Left lung (tissue), 4 donors: ENCODE measurements at regions not wholly inside any gene's neighbourhood (a gene's known extent, or its start where the extent isn't known, plus 50 kb on each side); places are given as distances from the start of the nearest gene placed in this dataset.

Experiments used
- ATAC-seq: fragments of 200-7000 bp; cut with Tn5 transposase; one replicate; pipeline ENCODE4 v1.9.1; 2020; ENCODE audit warnings: moderate library complexity
- DNase-seq, 4 donors: peaks; one replicate each; pipeline ENCODE4 v3.0.0-alpha.2; 2013 to 2020
- H3K27ac ChIP-seq, 2 donors: fragments of 200-600 bp; sonication (generic) in 1 of 2; one replicate each; pipeline versions ENCODE4 v1.5.0 to v1.8.0; 2020 to 2021
- H3K27me3 ChIP-seq, 2 donors: fragments of 200-600 bp; sonication (generic) in 1 of 2; one replicate each; pipeline versions ENCODE4 v1.5.0 to v1.8.0; 2020 to 2021
- H3K36me3 ChIP-seq, 2 donors: fragments of 200-600 bp; sonication (generic) in 1 of 2; one replicate each; pipeline versions ENCODE4 v1.5.0 to v1.8.0; 2020 to 2021
- H3K4me1 ChIP-seq, 2 donors: fragments of 200-600 bp; one replicate each; pipeline ENCODE4 v1.8.0; 2021
- H3K4me3 ChIP-seq, 2 donors: fragments of 200-600 bp; sonication (generic) in 1 of 2; one replicate each; pipeline versions ENCODE4 v1.5.0 to v1.8.0; 2020 to 2021; ENCODE audit warnings: mild to moderate bottlenecking in 1 of 2
- H3K9me3 ChIP-seq, 2 donors: fragments of 200-600 bp; sonication (generic) in 1 of 2; one replicate each; pipeline versions ENCODE4 v1.5.0 to v1.8.0; 2020 to 2021
- intact Hi-C, 2 donors: fragments of 100-400 bp; cut with DNase I; formaldehyde crosslinking; loops; one replicate each; pipeline versions ENCODE4 v1.11.2 to v1.14.2; 2022
- TF ChIP-seq, protein P1 (sequence below), 2 donors: fragments of 200-600 bp; sonication (generic) in 1 of 2; IDR thresholded peaks; one replicate each; pipeline versions ENCODE4 v1.5.0 to v1.8.0; 2021; ENCODE audit warnings: antibody characterized with exemption in 2 of 2
- donor health status: DM: no; HTN: yes; CAD: no.
- donor health status: DM: no; HTN: no; CAD: no.

DNA sequence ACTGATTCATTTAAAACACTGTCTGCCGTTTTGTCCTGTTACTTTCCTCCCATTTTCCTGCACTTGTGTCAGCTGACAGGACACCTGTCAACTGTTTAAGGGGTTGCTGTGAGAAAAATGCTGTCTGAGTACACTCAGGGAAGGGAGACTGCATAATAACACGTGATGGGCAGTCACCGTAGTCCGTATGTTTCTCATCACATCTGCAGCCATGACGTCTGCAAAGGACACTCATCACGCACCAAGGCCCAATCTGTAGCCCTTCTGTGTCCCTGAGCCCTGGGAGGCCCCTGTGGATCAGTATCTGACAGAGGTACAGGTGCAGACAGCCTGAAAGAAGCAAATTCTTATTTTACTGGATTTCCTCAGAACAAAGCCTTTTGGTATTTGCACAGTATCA lies 396.3 kb downstream of the YTHDC2 start:
- no peak for DNase-seq
- intact Hi-C loops: no loop called here
- no peaks in the 10 kb centered on the region for H3K36me3 ChIP-seq
- TF ChIP-seq, protein P1, sequence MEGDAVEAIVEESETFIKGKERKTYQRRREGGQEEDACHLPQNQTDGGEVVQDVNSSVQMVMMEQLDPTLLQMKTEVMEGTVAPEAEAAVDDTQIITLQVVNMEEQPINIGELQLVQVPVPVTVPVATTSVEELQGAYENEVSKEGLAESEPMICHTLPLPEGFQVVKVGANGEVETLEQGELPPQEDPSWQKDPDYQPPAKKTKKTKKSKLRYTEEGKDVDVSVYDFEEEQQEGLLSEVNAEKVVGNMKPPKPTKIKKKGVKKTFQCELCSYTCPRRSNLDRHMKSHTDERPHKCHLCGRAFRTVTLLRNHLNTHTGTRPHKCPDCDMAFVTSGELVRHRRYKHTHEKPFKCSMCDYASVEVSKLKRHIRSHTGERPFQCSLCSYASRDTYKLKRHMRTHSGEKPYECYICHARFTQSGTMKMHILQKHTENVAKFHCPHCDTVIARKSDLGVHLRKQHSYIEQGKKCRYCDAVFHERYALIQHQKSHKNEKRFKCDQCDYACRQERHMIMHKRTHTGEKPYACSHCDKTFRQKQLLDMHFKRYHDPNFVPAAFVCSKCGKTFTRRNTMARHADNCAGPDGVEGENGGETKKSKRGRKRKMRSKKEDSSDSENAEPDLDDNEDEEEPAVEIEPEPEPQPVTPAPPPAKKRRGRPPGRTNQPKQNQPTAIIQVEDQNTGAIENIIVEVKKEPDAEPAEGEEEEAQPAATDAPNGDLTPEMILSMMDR (IDR thresholded peaks at IDR 0.05): no peak
- H3K27me3 ChIP-seq: no peaks in the 10 kb centered on the region
- H3K4me3 ChIP-seq: no peak overlapping the region
- no peaks in the 10 kb centered on the region for H3K4me1 ChIP-seq
- no peak for ATAC-seq
- peaks cover 0 to 1% of the 10 kb centered on the region in 2 donors for H3K9me3 ChIP-seq
- H3K27ac ChIP-seq: no peak overlapping the region

DNA sequence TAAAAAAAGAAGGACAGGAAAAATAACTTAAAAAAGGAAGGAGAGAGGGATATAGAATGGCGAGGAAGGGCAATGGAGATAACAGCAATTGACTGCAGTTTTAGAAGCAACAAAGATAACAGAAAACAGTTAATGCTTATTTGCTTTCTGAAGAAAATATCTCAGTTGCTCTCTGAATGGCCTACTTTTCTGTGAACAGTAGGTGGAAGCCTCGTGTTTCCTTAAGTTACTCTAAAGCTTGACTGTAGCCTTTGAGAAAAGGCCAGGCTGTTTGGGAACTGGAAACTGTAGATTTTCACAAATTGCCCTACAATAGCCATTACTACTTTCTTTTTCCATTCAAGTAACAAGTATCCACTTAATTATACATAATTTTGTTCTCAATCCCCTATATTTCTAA lies 404.5 kb downstream of the YTHDC2 start:
- peak in 1 of 4 donors; percentile 6 for DNase-seq
- H3K4me3 ChIP-seq: no peak overlapping the region
- H3K36me3 ChIP-seq: no peaks in the 10 kb centered on the region
- TF ChIP-seq, protein P1 (IDR thresholded peaks at IDR 0.05): no peak
- no peak for ATAC-seq
- no peak overlapping the region for H3K27ac ChIP-seq
- H3K4me1 ChIP-seq: no peaks in the 10 kb centered on the region
- H3K27me3 ChIP-seq: no peaks in the 10 kb centered on the region
- H3K9me3 ChIP-seq: no peaks in the 10 kb centered on the region
- intact Hi-C loops: no loop called here

DNA sequence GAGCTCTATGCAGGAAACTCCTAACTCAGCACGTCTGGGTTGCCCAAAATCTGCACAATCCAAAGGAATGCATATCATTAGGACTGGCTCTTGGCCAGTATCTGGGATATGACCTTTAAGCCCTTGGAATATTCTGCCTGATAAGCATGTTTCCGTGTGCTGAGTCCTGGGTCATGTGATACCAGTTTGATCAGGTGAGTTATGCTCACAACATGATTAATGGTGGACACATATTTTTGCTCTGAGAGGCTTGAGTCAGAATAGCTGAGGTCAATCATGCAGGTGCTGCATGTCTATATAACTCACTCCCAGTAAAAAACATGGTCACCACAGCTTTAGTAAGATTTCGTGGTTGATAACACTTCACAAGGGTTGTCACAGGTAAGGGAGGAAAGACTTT lies 408.8 kb downstream of the YTHDC2 start:
- no peak for DNase-seq

GRCh38 chr5:113935453-113935852 lies 422.0 kb downstream of the YTHDC2 start:
- no peak for ATAC-seq
- Histone ChIP-seq H3K27ac (no peak overlapping the region), H3K4me3 (no peak overlapping the region), H3K4me1 (no peaks in the 10 kb centered on the region), H3K9me3 (peaks cover 0 to 2% of the 10 kb centered on the region in 2 donors), H3K36me3 (no peaks in the 10 kb centered on the region), H3K27me3 (no peaks in the 10 kb centered on the region)
- TF ChIP-seq, protein P1 (IDR thresholded peaks at IDR 0.05): no peak
- no peak for DNase-seq
- intact Hi-C loops: no loop called here

More for the DNA sequence above, 408.8 kb downstream of the YTHDC2 start:
- no peak overlapping the region for H3K4me3 ChIP-seq
- TF ChIP-seq, protein P1 (IDR thresholded peaks at IDR 0.05): no peak
- ATAC-seq: no peak
- no peaks in the 10 kb centered on the region for H3K36me3 ChIP-seq
- no peak overlapping the region for H3K27ac ChIP-seq
- H3K4me1 ChIP-seq: no peaks in the 10 kb centered on the region
- H3K9me3 ChIP-seq: no peaks in the 10 kb centered on the region
- H3K27me3 ChIP-seq: no peaks in the 10 kb centered on the region
- intact Hi-C loops: no loop called here

GRCh38 chr5:113937301-113937700 lies 423.8 kb downstream of the YTHDC2 start:
- H3K4me3 ChIP-seq: no peak overlapping the region
- no peak overlapping the region for H3K27ac ChIP-seq
- no peaks in the 10 kb centered on the region for H3K9me3 ChIP-seq
- ATAC-seq (no peak), DNase-seq (no peak)
- TF ChIP-seq, protein P1 (IDR thresholded peaks at IDR 0.05): no peak
- intact Hi-C loops: no loop called here
- no peaks in the 10 kb centered on the region for H3K36me3 ChIP-seq
- no peaks in the 10 kb centered on the region for H3K4me1 ChIP-seq
- no peaks in the 10 kb centered on the region for H3K27me3 ChIP-seq
